ENCODE measurements at regions not wholly inside any gene's neighbourhood (a gene's known extent, or its start where the extent isn't known, plus 50 kb on each side); places are given as distances from the start of the nearest gene placed in this dataset.

GRCh38 chr1:178020968-178021640 is 51.2 kb upstream of the SEC16B start:
- DNase-seq (ENCODE audit: low spot score) = no peak
- no peak overlapping the region for H3K27ac ChIP-seq
- no peak overlapping the region for H3K4me3 ChIP-seq
- no peak for TF ChIP-seq CTCF (IDR thresholded peaks at IDR 0.05)

GRCh38 chr1:178021950-178022349 is 52.1 kb upstream of the SEC16B start:
- DNase-seq (ENCODE audit: low spot score) = no peak
- no peak overlapping the region for H3K4me3 ChIP-seq
- H3K27ac ChIP-seq = no peak overlapping the region
- TF ChIP-seq CTCF (IDR thresholded peaks at IDR 0.05) = no peak

- DNase-seq (ENCODE audit: low spot score) = no peak
- no peak overlapping the region for H3K27ac ChIP-seq
- no peak for TF ChIP-seq CTCF (IDR thresholded peaks at IDR 0.05)
- no peak overlapping the region for H3K4me3 ChIP-seq
Measured at GRCh38 chr1:178023181-178023618, 53.3 kb upstream of the SEC16B start.

- no peak for DNase-seq (ENCODE audit: low spot score)
- H3K4me3 ChIP-seq = no peak overlapping the region
- no peak overlapping the region for H3K27ac ChIP-seq
- no peak for TF ChIP-seq CTCF (IDR thresholded peaks at IDR 0.05)
Measured at GRCh38 chr1:178024504-178024903, 54.6 kb upstream of the SEC16B start.

GRCh38 chr1:178025613-178026356 is 55.9 kb upstream of the SEC16B start:
- Histone ChIP-seq H3K4me3 (no peak overlapping the region), H3K27ac (no peak overlapping the region)
- no peak for DNase-seq (ENCODE audit: low spot score)
- no peak for TF ChIP-seq CTCF (IDR thresholded peaks at IDR 0.05)

GRCh38 chr1:178028841-178029481 is 59.1 kb upstream of the SEC16B start:
- no peak for DNase-seq (ENCODE audit: low spot score)
- no peak for TF ChIP-seq CTCF (IDR thresholded peaks at IDR 0.05)
- no peak overlapping the region for H3K27ac ChIP-seq

More at GRCh38 chr1:178028841-178029481, 59.1 kb upstream of the SEC16B start:
- H3K4me3 ChIP-seq = no peak overlapping the region

Data from coronary artery (tissue), 2 donors.